ENCODE measurements at regions not wholly inside any gene's neighbourhood (a gene's known extent, or its start where the extent isn't known, plus 50 kb on each side); places are given as distances from the start of the nearest gene placed in this dataset.

- TF ChIP-seq CTCF (IDR thresholded peaks at IDR 0.05) (no peak), EZH2 (IDR thresholded peaks at IDR 0.05; ENCODE audit: borderline replicate concordance, insufficient read depth, low read depth, low read length, poor library complexity, severe bottlenecking) (no peak)
Measured at GRCh38 chr3:34200576-34200975, 402.1 kb downstream of the PDCD6IP start.
